ENCODE measurements at regions not wholly inside any gene's neighbourhood (a gene's known extent, or its start where the extent isn't known, plus 50 kb on each side); places are given as distances from the start of the nearest gene placed in this dataset.

- no peak for DNase-seq (ENCODE audit: low read depth)
- TF ChIP-seq CTCF (IDR thresholded peaks at IDR 0.05; ENCODE audit: control insufficient read depth, insufficient read depth, low read depth, low read length, missing control alignments) = no peak
- H3K4me3 ChIP-seq (ENCODE audit: control insufficient read depth, low read depth, low read length) = no peak overlapping the region
Observed at GRCh38 chr2:181123798-181124231, 143.4 kb downstream of the UBE2E3 start.

- no peak for DNase-seq (ENCODE audit: low read depth)
- no peak overlapping the region for H3K4me3 ChIP-seq (ENCODE audit: control insufficient read depth, low read depth, low read length)
- no peak for TF ChIP-seq CTCF (IDR thresholded peaks at IDR 0.05; ENCODE audit: control insufficient read depth, insufficient read depth, low read depth, low read length, missing control alignments)
Observed at GRCh38 chr2:181124497-181124896, 144.1 kb downstream of the UBE2E3 start.

- H3K4me3 ChIP-seq (ENCODE audit: control insufficient read depth, low read depth, low read length) = no peak overlapping the region
- DNase-seq (ENCODE audit: low read depth) = no peak
- TF ChIP-seq CTCF (IDR thresholded peaks at IDR 0.05; ENCODE audit: control insufficient read depth, insufficient read depth, low read depth, low read length, missing control alignments) = no peak
Observed at GRCh38 chr2:181125359-181125758, 145.0 kb downstream of the UBE2E3 start.

- DNase-seq (ENCODE audit: low read depth) = no peak
- no peak for TF ChIP-seq CTCF (IDR thresholded peaks at IDR 0.05; ENCODE audit: control insufficient read depth, insufficient read depth, low read depth, low read length, missing control alignments)
- H3K4me3 ChIP-seq (ENCODE audit: control insufficient read depth, low read depth, low read length) = no peak overlapping the region
Observed at GRCh38 chr2:181126311-181126868, 146.0 kb downstream of the UBE2E3 start.

- DNase-seq (ENCODE audit: low read depth) = no peak
- no peak for TF ChIP-seq CTCF (IDR thresholded peaks at IDR 0.05; ENCODE audit: control insufficient read depth, insufficient read depth, low read depth, low read length, missing control alignments)
- no peak overlapping the region for H3K4me3 ChIP-seq (ENCODE audit: control insufficient read depth, low read depth, low read length)
Observed at GRCh38 chr2:181128199-181128598, 147.8 kb downstream of the UBE2E3 start.

- DNase-seq (ENCODE audit: low read depth) = no peak
- H3K4me3 ChIP-seq (ENCODE audit: control insufficient read depth, low read depth, low read length) = no peak overlapping the region
- TF ChIP-seq CTCF (IDR thresholded peaks at IDR 0.05; ENCODE audit: control insufficient read depth, insufficient read depth, low read depth, low read length, missing control alignments) = no peak
Observed at GRCh38 chr2:181129364-181130056, 149.1 kb downstream of the UBE2E3 start.
